GM19438 (cell line): ENCODE measurements at regions not wholly inside any gene's neighbourhood (a gene's known extent, or its start where the extent isn't known, plus 50 kb on each side); places are given as distances from the start of the nearest gene placed in this dataset.

ENCODE experiments used
- ATAC-seq: cut with Tn5 transposase; IDR thresholded peaks from one replicate; pipeline ENCODE4 v1.9.1; 2021; ENCODE audit warnings: low read depth; ENCODE audit not compliant: unreplicated experiment

DNA sequence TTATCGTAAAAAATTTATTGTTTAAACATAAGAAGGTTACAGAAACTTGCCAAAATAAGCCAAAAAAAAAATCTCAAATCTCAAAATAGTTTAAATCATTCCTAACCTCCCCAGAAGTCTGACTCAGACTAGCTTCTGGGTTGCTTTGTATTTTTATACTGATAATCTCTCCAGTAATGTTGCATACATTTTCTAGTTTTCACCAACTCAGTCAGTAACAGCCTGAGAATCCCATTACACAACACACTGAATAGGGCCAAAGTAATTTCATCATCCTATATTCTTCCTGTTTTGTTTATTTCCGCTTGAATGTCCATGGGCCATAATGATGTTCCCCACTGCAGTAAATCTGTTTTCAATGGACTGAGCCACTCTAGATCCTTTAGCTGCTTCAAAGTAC, 478.5 kb downstream of the GPAM start:
- ATAC-seq, result no peak

- ATAC-seq, result no peak
Measured at GRCh38 chr10:111706331-111706730, 477.2 kb downstream of the GPAM start.

DNA sequence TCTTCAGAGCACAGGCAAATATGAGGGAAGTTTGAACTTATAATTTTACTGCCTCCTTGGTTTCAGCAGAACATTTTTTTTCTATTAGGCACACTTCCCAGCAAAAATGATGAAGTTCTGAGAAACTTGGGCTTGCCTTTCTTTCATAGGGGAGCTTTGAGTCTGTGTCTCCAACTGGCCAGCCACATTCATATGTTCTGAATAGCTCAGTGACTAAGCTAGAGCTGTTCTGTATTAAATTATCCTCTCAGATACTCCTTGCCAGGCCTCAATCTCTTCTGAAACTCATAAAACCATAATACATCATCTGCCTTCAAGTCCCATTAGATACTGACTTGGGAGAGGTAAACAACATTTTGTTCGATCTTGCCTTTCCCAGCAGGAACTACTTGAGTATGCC, 476.5 kb downstream of the GPAM start:
- no peak for ATAC-seq

DNA sequence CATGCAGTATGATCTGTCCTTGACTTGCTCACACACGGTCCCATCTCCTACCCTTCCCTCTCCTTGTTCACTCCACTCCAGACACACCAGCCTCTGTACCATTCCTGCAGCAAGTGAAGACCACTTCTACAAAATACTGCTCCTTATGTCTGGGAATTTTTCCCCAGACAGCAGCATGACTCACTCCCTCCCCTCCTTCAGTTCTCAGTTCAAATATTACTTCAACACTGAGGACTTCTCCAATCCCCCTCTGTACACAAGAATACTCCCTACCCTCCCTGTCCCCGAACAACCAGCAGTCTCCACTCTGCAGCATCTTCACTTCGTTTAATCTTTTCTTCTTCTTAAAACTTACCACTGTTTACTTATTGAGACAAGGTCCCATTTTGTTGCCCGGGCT, 474.0 kb downstream of the GPAM start:
- ATAC-seq, result no peak

DNA sequence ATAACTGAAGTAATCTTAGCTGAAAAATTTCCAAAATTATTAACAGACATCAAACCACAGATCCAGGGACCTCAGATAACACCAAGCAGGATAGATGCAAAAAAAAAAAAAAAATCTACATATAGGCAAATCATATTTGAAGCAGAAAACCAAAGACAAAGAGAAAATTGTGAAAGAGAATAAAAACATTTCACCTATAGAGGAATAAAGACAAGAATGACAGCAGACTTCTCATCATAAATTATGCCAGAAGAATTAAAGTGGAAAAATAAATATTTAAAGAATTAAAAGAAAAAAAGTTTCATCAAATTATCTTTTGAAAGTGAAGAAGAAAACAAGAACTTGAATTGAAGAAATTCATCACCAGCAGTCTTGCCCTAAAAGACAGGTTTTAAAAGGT, 467.5 kb downstream of the GPAM start:
- no peak for ATAC-seq

GRCh38 chr10:111724121-111724520, 459.4 kb downstream of the GPAM start:
- no peak for ATAC-seq

DNA sequence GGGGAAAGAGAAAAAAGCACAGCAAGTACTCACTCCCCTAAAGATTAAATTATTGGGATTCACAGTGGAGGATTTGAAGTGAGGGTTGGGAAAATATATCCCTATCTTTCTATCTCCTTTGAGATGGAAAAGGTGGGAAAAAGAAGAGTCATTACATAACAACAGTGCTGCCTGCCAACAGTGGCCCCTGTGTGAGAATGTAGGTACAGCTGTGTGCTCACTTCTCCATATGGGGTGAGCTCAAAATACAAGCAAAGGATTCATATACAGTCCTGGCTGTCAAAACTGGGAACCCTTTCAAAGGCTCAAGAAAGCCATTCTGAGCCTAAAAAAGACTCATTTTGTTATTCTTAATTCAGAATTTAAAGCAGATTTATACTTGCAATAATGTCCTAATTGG, 458.5 kb downstream of the GPAM start:
- no peak for ATAC-seq

DNA sequence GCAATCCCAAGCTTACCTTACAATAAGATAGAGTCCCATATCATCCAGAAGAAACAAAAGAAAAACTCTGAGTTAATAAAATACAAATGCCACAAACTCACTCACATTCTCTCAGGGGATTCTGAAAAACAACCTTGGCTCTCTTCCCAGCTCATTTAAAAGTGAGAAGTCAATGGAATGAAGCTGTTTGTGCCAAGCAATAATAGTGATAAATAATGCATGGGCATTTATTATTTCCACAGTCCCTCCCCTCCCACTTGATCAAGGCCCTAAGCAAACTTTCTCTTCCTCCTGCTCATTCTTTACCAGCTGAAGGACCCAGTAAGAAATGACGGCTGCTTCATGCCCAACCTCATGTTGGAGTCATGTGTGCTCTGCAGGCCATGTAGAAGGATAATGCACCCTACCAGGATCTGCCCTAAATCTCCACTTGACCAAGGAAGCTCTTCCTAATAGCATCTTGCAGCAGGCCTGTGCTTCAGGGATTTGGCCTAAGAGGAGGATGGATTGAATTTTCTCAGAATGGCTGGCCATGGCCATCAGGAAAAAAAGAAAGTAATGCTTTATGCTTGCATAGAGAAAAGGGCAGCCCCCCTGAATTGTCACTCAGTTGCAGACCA, 451.3 kb downstream of the GPAM start:
- ATAC-seq, result no peak

DNA sequence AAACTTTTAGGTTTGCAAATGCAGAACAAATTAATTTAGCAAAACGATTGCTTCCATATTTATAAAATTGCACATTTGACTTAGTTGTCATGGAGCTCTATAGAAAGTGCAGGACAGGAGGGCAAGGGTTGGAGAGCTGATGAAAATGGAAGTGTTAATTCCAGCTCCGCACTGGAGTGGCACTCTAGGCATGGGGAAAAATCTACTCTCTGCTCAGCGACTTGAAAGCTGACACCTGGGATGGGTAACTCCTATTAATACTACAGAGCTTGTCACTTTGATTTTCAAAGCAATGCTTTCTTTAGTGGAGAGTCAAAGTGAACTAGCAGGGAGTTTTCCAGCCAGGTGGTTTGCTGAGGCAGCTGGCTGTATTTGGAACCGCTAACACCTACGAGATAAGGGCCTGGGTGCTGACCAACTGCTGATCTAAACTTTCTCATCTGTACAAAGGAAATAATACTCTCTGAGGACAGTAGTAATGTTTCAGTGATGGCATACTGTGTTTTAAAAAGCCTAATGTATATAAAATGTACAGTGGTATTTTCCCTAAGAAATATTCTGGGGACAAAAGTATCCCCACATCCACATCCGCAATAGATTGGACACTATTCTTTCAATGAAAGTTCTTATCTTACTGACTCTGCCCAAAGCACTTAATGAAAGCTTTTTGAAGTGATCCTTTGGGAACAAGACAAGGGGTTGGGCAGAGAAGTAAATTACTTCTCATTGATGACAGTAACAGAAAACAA, 444.3 kb downstream of the GPAM start:
- no peak for ATAC-seq

DNA sequence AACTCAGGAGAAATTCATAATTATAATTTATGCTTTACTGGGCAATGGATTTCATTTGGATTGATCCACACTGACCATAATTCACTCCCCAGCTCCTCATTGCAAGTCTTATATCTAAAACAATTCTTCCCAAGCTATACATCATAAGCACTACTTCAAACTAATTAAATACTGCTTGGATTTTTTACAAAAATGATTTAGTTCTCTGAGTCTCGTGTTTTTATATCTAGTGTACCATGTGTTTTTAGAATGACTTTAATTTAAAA, 443.8 kb downstream of the GPAM start:
- no peak for ATAC-seq

DNA sequence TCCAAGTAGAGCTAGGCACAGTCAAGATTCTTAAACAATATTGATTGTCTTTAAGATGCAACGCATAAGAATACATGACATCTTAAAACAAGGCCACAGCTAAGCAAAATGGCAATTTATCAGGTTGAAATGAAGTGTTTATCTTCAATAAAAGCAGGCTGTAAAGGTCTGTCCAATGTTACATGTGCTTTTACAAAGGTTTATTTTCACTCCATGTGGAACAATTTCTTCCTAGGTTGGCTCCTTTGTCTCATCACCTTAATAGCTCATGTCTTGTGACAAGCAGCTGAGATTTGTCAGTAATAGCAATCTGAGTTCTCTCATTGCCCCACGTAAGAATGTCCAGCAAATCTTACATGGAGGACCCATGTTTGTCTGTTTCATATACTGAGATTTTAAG, 437.6 kb downstream of the GPAM start:
- ATAC-seq, result no peak

DNA sequence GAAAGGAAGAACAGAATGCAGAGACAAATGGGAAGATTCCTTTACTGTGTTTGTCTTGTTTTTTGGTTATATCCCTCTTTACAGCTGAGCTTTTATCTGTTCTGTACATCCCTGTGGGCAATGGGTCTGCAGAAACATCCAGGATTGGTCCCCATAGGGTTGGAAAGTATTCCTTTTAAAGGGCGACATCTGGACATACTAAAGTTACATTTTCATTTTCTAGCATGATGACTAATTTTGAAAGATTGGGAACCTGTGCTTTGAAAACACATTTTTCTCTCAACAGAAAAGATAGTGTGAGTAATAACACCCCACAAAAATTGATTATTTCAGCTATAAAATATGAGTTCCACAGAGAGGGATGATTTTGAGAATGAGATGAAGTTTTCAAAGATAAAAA, 435.8 kb downstream of the GPAM start:
- no peak for ATAC-seq

GRCh38 chr10:111748184-111748583, 435.4 kb downstream of the GPAM start:
- no peak for ATAC-seq

DNA sequence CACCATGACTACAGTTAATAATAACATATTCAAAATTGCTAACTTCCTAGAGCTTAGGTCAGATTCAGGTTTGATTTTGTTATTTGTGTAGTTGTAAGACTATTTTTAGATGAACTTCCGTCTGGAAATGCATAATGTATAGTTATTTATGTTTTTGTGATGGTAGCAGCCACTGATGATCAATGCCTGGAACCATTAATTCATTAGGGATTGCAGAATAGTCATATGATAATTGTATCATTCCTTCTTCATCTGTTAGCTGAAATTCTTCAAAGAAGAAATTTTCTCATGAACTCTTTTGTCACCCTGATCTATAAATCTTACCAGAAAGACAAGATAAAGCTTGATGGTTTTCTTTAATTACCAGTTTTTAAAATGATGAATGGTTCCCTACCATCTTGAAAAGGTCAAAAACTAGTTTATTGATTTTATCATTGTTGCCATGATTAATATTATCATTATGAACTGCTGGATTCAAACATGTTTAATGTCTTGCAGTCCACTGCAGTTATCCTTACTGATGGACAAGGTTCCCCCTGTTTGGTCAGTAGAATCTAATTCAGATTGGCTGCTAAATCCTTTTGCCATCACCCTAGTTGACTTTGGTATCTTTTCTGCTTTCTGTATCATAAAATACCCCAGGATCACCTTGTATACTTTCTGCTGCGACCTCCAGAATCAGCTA, 433.3 kb downstream of the GPAM start:
- no peak for ATAC-seq

GRCh38 chr10:111756217-111757061, 427.1 kb downstream of the GPAM start:
- ATAC-seq, result no peak

DNA sequence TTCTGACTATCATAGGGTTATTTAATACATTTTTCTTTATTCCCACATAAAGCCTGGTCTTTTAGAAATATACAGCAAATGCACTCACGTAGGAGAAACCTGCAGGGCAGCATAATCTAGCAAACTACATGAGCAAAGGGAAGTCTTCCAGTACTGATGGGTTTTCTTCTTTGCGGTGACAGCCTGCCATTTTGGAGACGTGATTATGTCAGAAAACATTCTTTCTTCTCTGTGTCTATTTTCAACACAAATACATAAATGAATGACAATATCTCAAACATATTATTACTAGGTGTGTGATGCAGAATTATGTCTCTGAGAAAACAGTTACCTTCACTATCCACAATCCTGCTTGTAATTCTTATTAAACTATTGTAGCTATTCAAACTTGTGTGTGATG, 425.0 kb downstream of the GPAM start:
- no peak for ATAC-seq

DNA sequence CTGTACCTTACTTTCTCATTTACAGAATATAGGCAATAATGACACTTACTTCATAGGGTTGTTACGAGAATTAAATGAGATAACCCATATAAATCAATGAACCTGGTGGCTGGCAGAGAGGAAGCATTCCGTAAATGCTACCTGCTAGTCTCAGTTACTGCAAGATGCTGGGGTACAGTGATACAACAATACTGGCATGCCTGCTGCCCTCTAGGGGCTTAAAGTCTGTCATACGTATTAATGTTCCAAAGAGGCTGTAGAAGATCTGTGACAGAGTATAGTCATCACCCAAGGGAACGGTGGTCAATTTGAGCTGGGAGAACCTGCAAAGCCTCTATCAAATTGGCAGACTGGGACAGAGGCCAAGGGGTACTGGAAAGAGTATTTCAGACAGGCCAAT, 421.5 kb downstream of the GPAM start:
- ATAC-seq, result no peak

GRCh38 chr10:111765216-111765615, 418.3 kb downstream of the GPAM start:
- no peak for ATAC-seq

GRCh38 chr10:111766464-111766863, 417.1 kb downstream of the GPAM start:
- no peak for ATAC-seq

DNA sequence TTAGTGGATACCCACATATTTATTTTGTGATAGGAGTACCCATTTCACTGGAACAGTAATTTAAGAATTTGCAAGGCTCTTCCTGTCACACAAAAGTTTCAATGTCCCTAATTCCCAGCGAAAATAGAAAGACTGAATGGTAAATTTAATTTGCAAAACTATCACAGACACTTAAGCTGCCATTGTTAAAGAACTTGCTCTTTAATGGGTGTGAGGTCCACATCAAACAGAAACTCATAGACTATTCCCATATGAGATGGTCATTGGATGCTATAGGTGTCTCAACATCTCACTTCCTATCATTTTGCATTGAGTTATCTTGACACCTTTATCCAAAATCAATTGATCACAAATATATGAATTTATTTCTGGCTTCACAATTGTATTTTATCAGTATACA, 415.9 kb downstream of the GPAM start:
- ATAC-seq, result no peak

GRCh38 chr10:111773950-111774349, 409.6 kb downstream of the GPAM start:
- ATAC-seq, result no peak
